NCI-H2081 (cell line): ENCODE measurements at regions not wholly inside any gene's neighbourhood (a gene's known extent, or its start where the extent isn't known, plus 50 kb on each side); places are given as distances from the start of the nearest gene placed in this dataset.

ENCODE experiments used
- DNase-seq, 2 experiments: peaks; one replicate each; lab custom pipeline; 2025; lab: John Stamatoyannopoulos, UW

DNA sequence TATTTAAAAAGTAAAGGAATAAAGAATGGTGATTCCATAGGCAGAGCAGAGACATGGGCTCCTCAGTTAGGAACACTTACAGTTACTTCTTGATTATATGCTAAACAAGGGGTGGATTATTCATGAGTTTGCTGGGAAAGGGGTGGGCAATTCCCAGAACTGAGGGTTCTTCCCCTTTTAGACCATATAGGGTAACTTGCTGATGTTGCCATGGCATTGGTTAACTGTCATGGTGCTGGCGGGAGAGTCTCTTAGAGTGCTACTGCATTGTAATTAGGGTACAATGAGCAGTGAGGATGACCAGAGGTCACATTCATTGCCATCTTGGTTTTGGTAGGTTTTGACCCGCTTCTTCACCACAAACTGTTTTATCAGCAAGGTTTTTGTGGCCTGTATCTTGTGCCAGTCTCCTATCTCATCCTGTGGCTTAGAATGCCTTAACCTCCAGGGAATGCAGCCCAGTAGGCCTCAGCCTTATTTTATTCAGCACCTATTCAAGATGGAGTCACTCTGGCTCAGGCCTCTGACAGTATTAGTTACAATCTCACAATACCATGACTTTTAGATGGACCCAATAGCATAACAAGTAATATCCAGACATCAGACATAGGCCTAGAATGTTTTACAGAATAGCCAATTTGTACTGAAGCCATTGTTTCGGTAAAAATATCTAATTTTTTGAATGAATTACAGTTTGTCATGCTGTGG lies 106.8 kb downstream of the ZBTB18 start:
- DNase-seq, result no peak

DNA sequence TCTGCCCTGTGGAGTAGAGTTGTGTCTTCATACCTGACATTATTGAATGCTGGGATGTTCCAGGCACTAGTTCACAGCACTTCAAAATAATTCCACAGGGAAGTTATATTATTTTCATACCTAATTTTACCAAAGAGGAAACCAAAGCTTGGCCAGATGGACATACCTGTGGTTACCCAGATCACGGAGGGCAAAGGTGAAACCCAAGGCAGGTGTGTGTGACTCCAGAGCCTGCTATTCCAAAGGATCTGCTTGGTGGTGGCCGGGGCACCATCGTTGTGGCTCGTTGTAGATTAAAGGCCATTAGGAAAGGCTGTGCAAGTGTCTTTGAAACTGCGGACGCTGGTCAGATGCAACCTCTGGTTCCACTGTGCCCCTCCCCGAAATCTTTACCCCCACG lies 108.6 kb downstream of the ZBTB18 start:
- no peak for DNase-seq

DNA sequence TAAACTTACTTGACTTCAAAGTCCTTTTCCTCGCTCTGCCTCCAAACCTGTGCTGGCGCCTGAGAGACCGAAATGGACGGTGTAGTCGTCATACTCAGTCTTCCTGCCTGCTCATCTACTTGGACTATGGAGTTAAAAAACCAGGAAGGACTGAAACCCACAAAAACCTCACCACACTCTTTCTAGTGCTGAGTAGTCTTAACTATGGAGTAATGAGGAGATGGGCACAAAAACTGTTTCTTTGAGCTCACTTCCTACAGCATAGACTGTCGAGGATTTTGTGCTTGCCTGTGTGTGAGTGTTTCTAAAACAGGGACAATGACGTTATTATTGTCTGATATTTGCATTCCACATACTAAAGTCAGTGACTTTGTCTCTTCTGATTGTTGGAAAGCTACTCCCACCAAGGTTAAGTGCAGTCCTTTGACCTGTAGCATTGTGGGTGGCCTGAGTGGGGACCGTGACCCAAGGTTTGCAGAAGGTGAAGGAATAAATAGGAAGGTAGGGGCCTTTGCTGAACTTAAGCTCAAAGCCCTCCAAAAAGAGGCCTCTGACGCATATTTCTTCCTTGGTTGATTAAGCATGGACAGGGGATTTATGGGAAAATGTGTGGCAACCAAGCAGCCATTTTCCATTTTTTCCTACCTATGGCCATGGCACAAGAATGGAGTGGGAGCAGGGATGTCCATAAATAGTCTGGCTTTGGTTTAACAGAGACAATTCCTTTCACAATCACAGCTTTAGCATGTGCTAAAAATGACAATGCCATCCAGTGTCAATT lies 109.6 kb downstream of the ZBTB18 start:
- DNase-seq, result no peak

DNA sequence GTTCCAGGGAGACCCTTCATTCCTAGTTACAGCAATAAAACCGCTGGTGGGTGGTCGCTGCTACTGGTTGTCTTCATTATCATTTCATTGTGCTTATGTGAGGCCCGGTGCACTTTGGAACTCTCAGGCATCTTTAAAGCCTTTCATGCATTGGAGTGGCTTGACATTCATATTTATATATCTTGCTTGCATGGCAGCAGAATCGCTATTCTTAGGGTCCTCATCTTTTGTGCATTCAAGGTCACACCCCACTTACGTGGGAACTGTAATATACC lies 110.1 kb downstream of the ZBTB18 start:
- no peak for DNase-seq

DNA sequence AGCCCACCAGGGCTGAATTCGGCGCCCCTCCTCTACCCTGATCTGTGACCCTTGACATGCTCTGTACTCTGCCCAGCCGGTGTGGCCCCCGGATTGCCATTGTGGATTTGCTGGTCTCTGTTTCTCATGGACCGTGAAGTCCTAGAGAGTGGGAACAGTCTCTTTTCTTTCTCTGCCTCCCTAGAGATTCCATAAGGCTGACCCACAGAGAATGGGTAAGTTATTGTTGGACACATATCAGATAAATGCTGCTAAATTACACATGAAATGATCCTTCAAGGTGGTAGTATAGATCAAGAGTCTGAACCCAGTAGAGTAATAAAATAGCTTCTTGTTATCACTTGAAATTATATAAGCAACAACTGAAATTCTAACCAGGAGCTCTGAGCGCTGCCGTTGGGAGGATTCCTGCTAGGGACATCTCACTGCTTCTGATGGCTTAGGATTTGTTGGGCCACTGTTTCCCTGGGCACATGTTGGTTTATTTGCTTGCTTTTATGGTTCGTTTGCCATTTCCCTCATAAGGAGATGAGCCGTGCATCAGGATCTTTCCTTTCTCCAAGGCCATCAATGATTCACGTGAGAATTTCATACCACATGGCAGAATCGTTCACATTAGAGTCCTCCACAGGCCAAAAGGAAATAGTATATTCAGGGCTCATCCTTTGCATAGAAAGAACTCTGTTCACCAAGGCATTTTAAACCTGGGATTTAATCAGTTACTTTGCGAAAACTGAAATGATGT lies 111.9 kb downstream of the ZBTB18 start:
- DNase-seq, result no peak

DNA sequence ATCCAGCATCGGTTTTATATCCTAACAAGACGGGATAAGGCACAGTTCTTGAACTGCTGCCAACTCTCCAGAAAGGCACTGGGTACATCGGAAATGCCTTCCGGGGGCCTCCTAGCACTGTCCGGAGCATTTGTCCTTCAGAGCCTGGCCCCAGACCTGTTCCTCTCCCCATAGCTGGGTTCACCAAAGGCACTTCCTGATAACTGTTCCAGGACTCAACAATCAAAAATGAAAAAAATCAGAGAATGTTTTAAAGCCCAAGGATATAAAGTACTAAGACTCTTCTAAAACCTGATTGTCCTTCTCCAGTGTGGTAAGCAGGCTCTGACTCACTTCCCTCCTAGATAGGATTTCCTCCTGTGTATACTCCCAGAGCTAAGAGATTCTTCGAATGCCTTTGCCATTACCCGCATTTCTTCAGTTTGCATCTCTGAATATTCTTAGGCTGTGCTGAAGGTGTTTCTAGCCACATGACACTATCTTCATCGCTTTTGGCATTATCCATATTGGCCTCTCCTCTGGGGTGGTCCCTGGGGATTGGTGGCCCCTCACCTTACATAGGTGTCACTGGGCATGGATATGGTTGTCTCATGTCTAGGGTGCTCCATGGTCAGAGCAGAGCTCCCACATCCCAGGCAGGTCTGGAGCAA lies 112.9 kb downstream of the ZBTB18 start:
- DNase-seq, result no peak

DNA sequence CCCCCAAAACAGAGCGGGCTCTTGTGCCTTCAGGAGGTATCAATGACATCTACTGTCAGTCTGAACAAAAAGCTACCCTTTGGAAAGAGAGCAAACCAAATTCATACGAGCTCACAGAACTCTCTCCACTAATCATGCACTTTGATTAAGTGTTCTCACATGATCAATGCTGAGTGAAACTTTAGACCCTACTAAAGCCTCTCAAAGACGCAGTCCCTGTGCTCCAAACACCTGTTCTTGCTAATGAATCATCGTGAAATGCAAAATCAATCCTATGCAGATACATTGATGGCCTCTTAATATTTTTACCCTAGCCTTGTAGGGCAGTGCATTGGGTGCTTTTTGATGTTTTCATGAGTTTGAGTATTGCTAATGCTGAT lies 113.4 kb downstream of the ZBTB18 start:
- DNase-seq, result no peak

DNA sequence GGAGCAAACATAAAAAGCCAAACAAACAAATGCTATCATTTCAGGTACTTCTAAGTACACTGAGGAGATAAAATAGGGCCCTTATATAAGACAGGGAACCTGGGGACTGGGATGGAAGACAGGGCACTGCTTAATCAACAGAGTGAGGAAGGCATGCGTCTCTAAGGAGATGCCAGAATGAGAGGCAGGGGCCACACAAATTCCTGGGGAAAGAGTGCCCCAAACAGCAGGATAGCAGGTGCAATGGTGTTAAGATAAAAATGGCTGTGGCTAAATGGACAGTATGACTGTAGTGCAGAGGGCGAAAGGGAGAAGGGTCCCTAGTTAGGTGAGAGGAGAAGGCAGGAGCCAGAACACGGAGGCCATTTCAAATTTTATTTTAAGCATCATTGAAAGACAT lies 113.9 kb downstream of the ZBTB18 start:
- no peak for DNase-seq

DNA sequence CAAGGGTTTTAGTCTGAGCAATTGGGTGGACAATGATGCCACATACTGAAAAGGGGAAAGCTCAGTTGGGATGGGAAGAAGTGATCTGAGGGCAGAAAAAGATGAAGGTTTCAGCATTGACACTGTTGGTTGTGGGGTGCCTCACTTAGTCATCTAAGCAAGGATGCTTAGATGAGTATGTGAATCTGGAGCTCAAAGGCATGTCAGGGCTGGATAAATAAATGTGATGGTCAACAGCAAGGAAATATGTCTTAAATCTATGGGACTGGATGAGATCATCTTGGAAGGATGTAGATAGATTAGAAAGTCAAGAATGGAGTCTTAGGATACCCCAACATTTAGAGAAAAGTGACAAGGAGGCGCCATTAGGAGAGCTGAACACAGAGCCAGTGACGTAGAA lies 114.6 kb downstream of the ZBTB18 start:
- DNase-seq, result no peak

DNA sequence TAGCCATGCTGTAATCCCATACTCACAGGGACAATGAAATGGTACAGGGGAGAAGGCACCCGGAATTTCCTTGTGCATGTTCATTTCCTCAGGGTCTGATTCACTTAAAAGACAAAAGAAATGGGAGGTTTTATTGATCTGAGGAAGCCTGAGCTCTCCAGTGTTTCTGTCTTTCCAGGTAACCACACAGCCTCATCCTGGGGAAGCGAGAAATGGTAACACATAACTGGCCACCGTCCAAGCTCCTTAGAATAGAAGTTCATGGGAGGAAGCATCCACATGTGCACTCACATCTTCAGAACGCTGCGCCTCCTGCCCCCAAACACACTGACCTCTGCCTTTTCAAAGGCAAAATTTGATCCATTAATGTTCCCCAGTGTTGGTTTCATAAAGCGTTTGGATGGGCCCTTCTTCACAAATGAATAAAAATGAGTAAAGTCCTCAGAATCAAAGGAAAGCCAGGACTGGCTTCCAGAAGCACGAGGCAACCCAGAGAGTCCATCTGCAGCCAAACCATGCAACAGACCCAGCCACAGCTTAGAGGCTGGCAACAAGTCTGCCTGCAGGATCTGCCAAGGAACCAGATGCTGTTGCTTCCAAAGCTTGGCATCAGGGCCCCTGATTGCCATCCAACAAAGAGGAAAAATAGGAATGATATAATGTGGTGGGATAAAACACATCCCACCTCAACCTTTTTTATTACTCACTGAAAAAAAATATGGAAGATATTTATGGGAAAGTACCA lies 120.3 kb downstream of the ZBTB18 start:
- DNase-seq, result no peak

DNA sequence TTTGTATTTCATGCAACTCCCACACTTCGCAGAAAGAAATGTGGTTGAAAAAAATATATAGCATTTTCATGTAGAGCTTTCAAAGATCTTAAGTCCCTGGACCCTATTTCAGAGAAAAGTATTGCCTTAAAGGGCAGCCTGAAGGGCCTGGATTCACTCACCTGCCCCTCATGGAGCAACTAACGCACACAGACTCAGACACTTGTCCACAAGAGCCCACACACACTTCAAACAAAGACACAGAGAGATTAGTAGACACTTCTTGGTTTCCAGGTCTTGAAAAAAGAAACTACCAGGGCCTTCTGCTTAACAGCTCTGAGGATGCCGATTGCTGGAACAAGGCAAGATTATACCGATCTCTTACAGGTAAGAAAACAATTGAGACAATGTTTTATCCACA lies 122.2 kb downstream of the ZBTB18 start:
- DNase-seq, result no peak

DNA sequence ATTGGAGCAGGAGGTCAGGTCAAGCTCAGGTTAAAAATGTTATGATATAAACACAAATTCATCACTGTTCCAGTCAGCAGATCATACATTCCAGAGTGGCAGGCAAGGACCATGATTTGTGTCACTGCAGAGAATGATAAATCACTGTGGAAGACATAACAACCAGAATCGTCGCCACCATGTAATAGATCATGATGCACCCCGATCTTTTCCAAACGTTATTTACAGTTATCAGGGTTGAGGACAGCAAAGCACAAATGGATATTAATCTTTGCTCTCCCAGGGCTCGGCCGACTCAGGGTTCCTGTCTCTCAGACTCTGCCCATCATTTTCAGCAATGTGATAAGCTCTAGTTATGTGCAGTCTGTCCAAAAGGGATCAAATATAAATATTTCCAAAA lies 122.7 kb downstream of the ZBTB18 start:
- no peak for DNase-seq

DNA sequence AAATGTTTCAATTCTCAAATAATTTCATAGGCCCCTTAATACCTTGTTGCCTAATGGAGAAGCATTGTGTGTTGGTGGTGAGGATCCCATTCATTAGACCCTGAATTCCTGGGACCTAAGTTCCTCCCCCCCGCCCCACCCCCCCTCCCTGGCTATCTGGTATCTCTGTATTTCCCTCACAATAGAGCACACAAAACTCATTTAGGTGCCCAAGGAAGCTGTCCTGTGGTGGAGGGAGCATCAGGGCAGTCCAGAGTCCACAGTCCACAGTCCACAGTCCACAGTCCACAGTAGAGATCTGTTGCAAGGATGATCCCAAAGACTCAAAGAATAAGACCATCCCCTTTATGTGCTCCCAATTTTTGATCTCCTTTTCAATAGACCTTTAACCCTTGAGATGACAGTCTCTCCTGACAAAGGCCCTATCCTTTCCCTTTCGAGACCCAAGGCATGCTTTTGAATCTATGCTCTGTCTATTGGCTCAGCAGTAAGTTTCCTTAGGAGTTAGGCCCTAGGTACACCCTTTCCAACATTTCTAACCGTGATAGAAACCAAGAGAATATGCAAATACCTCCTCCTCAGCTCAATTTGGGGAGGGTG lies 123.9 kb downstream of the ZBTB18 start:
- no peak for DNase-seq

DNA sequence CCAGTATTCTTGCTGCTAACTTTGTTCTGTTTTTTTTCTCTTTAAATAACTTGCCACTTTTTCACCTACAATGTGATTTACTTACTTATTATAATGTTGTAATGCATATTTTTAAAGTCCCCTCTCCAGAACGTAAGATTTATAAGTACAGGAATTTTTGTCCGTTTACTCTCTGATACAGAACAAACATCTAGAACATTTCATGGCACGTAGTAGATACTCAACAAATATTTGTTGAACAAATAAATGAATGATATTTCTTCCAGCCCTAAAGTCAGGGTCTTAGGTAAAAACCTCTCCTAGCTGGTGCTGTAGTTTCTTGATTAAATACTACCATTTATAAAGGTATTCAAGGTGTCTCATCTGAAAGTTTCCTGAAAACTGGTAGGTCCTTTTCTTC lies 125.1 kb downstream of the ZBTB18 start:
- no peak for DNase-seq

DNA sequence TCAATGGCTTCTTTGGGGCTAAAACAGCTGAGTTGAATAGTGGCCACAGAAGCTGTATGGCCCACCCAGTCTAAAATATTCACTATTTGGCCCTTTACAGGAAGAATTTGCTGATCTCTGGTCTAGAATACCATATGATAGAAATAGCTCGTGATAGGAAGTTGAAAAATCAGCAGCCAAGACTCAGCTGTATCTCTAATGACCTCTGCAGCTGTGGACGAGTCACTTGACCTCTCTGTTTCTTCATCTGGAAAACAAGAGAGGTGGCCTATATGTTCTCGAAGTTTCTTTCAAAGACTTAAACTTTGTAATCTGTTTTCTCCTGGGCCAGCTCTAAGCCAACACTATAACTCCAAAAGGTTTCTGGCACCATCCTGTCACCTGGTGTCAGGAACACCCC lies 129.2 kb downstream of the ZBTB18 start:
- DNase-seq, result no peak

DNA sequence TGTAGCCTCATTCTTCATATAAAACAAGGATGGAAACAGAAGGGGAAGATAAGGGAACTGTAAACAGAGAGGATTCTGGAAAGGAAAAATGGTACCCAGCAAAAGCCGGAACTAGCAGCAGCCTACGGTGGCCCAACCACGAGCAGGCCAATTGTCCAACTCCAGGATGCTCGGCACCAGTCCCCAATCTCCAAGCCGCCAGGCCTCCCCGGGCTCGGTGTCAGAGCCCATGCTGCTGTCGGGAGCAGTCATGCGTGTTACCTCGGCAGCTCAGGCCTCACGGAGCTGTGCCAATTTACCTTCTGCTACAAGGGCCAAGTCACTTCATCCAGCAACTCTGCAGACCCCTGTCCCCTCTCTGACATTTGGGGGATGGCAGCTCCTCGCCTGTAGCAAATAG lies 130.8 kb downstream of the ZBTB18 start:
- DNase-seq, result no peak

DNA sequence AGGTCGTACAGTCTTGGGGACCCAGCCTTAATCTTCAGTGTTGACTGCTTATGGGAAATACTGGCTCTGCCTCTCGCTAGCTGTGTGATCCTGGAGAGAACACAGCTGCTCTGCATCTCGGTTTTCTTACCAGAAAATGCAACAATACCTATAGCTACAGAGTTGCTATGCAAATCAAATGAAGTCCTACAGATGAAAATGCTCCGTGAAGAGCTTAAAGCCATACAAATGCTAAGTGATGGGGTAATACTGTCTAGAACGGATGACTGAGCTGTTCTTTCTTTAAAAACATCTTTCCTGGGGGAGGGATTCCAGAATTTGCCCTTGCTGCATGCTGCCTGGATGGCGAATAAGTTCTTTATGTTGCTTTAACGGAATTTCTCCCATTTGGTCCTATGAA lies 132.0 kb downstream of the ZBTB18 start:
- DNase-seq, result no peak

DNA sequence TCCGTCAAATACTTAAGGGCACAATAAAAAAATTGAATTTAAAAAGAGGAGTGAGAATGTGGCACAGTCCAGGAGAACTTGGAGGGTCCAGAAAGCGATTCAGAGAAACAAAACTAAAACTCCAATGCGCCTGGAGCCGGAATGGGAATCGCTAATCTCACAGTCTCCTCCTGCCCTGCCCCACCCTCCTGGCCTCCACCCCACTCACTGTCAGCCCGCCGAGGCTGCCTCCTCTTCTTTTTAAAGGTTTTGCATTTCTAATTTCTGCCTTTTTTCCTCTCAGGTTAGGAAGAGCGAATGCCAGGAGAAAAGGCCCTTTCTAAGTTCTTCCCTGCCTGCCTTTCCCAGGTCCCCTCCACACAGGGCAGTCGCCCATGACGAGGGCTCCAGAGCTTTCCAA lies 135.3 kb downstream of the ZBTB18 start:
- no peak for DNase-seq

DNA sequence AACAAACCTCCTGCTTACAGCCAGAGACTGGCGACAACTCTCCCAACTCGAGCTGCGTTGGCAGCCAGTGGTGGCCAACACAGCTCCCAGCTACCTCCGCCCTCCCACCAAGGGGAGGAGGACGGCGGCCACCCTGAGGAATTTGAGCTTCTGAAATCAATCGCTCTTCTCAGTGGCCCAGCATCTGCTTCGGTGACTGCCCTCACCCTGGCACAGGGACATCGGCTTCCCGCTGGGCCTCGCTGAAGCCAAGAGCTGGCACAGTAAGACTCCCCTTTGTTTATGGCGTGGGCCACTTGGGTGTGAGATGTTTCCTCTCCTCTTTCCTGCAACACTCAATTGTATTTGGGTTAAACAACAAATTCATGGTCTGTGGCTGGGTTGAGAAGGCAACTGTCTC lies 136.2 kb downstream of the ZBTB18 start:
- no peak for DNase-seq

DNA sequence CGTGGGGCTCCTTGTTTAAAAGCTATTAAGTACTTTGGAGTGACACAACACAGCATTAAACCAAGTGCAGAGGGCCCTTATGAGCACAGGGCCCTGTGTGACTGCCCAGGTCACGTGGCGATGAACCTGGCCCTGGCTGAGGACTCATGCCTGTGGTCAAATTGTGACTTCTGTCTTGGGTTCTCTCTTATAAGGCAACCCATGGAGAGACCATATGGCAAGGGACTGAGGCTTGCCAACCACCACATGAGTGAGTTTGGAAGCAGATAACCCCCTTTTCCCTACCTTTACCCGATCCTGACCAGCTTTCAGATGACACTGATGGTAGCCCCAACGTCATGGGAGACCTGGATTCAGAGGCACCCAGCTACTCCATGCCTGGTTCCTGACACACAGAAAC lies 140.5 kb downstream of the ZBTB18 start:
- DNase-seq, result no peak

DNA sequence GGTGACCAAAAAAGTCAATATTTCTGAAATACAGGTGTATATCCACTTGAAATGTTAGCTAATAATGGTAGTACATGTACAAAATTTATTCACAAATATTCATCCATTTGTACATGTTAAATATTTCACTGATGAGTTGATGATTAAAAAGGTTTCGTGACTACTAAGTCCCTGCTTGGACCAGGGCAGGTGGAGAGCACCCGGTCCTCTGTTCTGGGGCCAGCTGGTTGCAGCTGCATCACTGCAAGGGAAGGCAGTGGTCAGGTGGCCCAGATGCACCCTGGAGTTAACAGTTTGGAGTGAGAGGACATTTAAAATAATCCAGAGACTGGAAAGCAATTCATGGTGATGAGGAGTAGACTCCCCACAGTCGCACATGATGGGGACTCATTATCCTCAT lies 141.2 kb downstream of the ZBTB18 start:
- no peak for DNase-seq
